ENCODE measurements at regions not wholly inside any gene's neighbourhood (a gene's known extent, or its start where the extent isn't known, plus 50 kb on each side); places are given as distances from the start of the nearest gene placed in this dataset.

DNA sequence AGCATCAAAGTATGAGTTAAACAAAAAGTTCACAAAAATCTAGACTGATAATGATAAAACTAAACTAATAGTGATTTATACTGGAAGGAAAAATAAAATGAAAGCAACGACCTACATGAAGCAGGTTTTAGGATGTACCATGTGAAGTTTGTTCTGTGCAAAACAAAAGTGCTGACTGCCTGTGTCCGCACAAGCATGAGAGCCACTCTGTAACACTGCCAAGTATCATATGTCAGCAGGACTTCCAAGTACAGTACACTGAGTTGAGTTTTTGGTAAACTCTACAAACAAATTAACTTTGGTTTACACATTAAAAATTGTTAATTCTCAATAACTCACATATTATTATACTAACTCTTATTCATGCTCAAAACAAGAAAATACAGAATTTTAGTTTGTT lies 459.0 kb downstream of the PDGFC start:
- TF ChIP-seq, protein P1, sequence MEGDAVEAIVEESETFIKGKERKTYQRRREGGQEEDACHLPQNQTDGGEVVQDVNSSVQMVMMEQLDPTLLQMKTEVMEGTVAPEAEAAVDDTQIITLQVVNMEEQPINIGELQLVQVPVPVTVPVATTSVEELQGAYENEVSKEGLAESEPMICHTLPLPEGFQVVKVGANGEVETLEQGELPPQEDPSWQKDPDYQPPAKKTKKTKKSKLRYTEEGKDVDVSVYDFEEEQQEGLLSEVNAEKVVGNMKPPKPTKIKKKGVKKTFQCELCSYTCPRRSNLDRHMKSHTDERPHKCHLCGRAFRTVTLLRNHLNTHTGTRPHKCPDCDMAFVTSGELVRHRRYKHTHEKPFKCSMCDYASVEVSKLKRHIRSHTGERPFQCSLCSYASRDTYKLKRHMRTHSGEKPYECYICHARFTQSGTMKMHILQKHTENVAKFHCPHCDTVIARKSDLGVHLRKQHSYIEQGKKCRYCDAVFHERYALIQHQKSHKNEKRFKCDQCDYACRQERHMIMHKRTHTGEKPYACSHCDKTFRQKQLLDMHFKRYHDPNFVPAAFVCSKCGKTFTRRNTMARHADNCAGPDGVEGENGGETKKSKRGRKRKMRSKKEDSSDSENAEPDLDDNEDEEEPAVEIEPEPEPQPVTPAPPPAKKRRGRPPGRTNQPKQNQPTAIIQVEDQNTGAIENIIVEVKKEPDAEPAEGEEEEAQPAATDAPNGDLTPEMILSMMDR (conservative IDR thresholded peaks at IDR 0.05), result no peak
- no peak for TF ChIP-seq EZH2 (IDR thresholded peaks at IDR 0.05; ENCODE audit: low read depth)
